Left lung (tissue), 4 donors: ENCODE measurements at regions not wholly inside any gene's neighbourhood (a gene's known extent, or its start where the extent isn't known, plus 50 kb on each side); places are given as distances from the start of the nearest gene placed in this dataset.

ENCODE experiments used
- ATAC-seq: fragments of 200-7000 bp; cut with Tn5 transposase; one replicate; pipeline ENCODE4 v1.9.1; 2020; ENCODE audit warnings: moderate library complexity
- DNase-seq, 4 donors: peaks; one replicate each; pipeline ENCODE4 v3.0.0-alpha.2; 2013 to 2020
- H3K27ac ChIP-seq, 2 donors: fragments of 200-600 bp; sonication (generic) in 1 of 2; one replicate each; pipeline versions ENCODE4 v1.5.0 to v1.8.0; 2020 to 2021
- H3K27me3 ChIP-seq, 2 donors: fragments of 200-600 bp; sonication (generic) in 1 of 2; one replicate each; pipeline versions ENCODE4 v1.5.0 to v1.8.0; 2020 to 2021
- H3K36me3 ChIP-seq, 2 donors: fragments of 200-600 bp; sonication (generic) in 1 of 2; one replicate each; pipeline versions ENCODE4 v1.5.0 to v1.8.0; 2020 to 2021
- H3K4me1 ChIP-seq, 2 donors: fragments of 200-600 bp; one replicate each; pipeline ENCODE4 v1.8.0; 2021
- H3K4me3 ChIP-seq, 2 donors: fragments of 200-600 bp; sonication (generic) in 1 of 2; one replicate each; pipeline versions ENCODE4 v1.5.0 to v1.8.0; 2020 to 2021; ENCODE audit warnings: mild to moderate bottlenecking in 1 of 2
- H3K9me3 ChIP-seq, 2 donors: fragments of 200-600 bp; sonication (generic) in 1 of 2; one replicate each; pipeline versions ENCODE4 v1.5.0 to v1.8.0; 2020 to 2021
- CTCF ChIP-seq, 2 donors: fragments of 200-600 bp; sonication (generic) in 1 of 2; IDR thresholded peaks; one replicate each; pipeline versions ENCODE4 v1.5.0 to v1.8.0; 2021; ENCODE audit warnings: antibody characterized with exemption in 2 of 2
- intact Hi-C, 2 donors: fragments of 100-400 bp; cut with DNase I; formaldehyde crosslinking; loops; one replicate each; pipeline versions ENCODE4 v1.11.2 to v1.14.2; 2022
- donor health status: DM: no; HTN: yes; CAD: no.
- donor health status: DM: no; HTN: no; CAD: no.

- no peak overlapping the region for H3K27ac ChIP-seq
- DNase-seq: no peak
- intact Hi-C loops: no loop called here
- no peaks in the 10 kb centered on the region for H3K36me3 ChIP-seq
- TF ChIP-seq CTCF (IDR thresholded peaks at IDR 0.05): no peak
- H3K9me3 ChIP-seq: peaks cover 0 to 2% of the 10 kb centered on the region in 2 donors
- ATAC-seq: no peak
- no peak overlapping the region for H3K4me3 ChIP-seq
- no peaks in the 10 kb centered on the region for H3K27me3 ChIP-seq
- H3K4me1 ChIP-seq: no peaks in the 10 kb centered on the region
Measured at GRCh38 chr11:82176945-82177344, 556.7 kb downstream of the FAM181B start.

- ATAC-seq (no peak), DNase-seq (no peak)
- no peak for TF ChIP-seq CTCF (IDR thresholded peaks at IDR 0.05)
- no peak overlapping the region for H3K4me3 ChIP-seq
- intact Hi-C loops: no loop called here
- no peaks in the 10 kb centered on the region for H3K4me1 ChIP-seq
- no peaks in the 10 kb centered on the region for H3K27me3 ChIP-seq
- no peaks in the 10 kb centered on the region for H3K36me3 ChIP-seq
- H3K9me3 ChIP-seq: no peaks in the 10 kb centered on the region
- no peak overlapping the region for H3K27ac ChIP-seq
Measured at GRCh38 chr11:82176365-82176764, 557.3 kb downstream of the FAM181B start.

DNA sequence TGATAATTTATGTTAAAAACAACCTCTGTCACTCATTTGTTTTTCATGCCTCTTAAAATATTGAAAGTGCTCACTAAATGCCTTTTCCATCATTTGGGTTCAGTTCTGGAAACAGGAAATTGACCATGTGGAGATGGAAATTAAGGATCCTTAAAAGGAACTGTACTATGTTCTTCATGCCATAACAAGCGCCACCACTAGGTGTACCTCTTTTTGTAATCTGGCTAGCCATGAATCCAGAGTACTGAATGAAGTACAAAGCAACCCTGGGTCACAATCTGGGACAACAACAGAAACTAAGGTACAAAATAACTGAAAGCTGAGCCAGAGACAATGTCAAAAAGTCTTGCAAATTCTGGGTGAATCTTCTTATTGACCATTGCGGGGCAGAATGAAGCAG lies 559.1 kb downstream of the FAM181B start:
- H3K4me3 ChIP-seq: no peak overlapping the region
- intact Hi-C loops: no loop called here
- DNase-seq: no peak
- no peaks in the 10 kb centered on the region for H3K9me3 ChIP-seq
- TF ChIP-seq CTCF (IDR thresholded peaks at IDR 0.05): no peak
- H3K4me1 ChIP-seq: no peaks in the 10 kb centered on the region
- H3K36me3 ChIP-seq: no peaks in the 10 kb centered on the region
- H3K27me3 ChIP-seq: no peaks in the 10 kb centered on the region
- no peak for ATAC-seq
- H3K27ac ChIP-seq: no peak overlapping the region

- Histone ChIP-seq H3K4me3 (no peak overlapping the region), H3K4me1 (no peaks in the 10 kb centered on the region), H3K27ac (no peak overlapping the region), H3K36me3 (no peaks in the 10 kb centered on the region), H3K27me3 (no peaks in the 10 kb centered on the region), H3K9me3 (no peaks in the 10 kb centered on the region)
- TF ChIP-seq CTCF (IDR thresholded peaks at IDR 0.05): no peak
- intact Hi-C loops: no loop called here
- no peak for DNase-seq
- no peak for ATAC-seq
Measured at GRCh38 chr11:82146789-82147188, 586.9 kb downstream of the FAM181B start.

DNA sequence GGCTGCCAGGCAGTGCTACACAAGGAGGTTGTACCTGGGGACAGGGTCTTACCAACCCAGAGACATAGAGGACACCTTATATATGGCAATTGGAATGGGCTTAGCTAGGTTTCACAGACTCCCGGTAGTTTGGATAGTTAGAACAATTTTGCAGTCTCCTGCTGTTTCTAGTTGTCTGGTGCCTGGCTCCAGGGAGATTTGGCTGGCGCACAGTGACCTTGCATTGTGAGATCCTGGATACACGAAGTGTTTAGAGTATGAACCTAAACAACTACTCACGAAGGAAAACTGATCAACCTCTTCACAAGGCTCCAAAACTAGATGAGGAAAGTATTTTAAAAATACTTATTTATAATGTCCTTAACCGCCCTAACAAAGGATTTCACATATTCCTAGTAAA lies 614.7 kb downstream of the FAM181B start:
- TF ChIP-seq CTCF (IDR thresholded peaks at IDR 0.05): no peak
- Histone ChIP-seq H3K9me3 (no peaks in the 10 kb centered on the region), H3K4me3 (no peak overlapping the region), H3K36me3 (no peaks in the 10 kb centered on the region), H3K4me1 (no peaks in the 10 kb centered on the region), H3K27ac (no peak overlapping the region), H3K27me3 (no peaks in the 10 kb centered on the region)
- DNase-seq: peak in 1 of 4 donors; percentile 31
- no peak for ATAC-seq
- intact Hi-C loops: no loop called here
